Esophagus mucosa (tissue), 1 donor: ENCODE measurements at regions not wholly inside any gene's neighbourhood (a gene's known extent, or its start where the extent isn't known, plus 50 kb on each side); places are given as distances from the start of the nearest gene placed in this dataset.
A peak's percentile ranks its signal among the peaks of the same experiment; 100 is the strongest.
"Not testable (repeated sequence)": the region's sequence is repeated elsewhere in the genome, so short reads cannot be mapped to it uniquely, and the experiment has no call there.

ENCODE experiments used
- ATAC-seq: fragments of 200-7000 bp; cut with Tn5 transposase; one replicate; pipeline ENCODE4 v1.9.1; 2020
- donor health status: DM: yes; HTN: yes; CAD: no.

- no peak for ATAC-seq
Measured at GRCh38 chr12:68425998-68426397, 93.8 kb upstream of the MDM1 start.

DNA sequence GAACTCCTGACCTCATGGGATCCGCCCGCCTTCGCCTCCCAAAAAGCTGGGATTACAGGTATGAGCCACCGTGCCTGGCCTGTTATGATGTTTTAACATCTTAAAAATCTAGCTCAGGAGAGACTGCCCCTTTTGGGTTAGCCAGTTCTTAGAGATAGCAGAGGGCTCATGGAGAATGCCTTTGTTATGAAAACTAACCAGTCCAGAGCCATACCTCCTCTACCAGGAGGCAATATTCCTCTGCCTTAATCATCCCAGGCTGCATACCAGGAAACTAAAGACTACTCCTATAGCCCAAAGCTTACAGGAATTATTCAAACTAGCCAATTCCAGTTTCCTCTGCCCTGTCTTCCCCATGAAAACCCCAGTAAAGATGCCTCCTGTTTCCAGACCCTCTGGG is 96.0 kb upstream of the MDM1 start:
- no peak for ATAC-seq

- ATAC-seq: no peak
Measured at GRCh38 chr12:68428724-68429501, 96.8 kb upstream of the MDM1 start.

- ATAC-seq: no peak
Measured at GRCh38 chr12:68429696-68430095, 97.5 kb upstream of the MDM1 start.

GRCh38 chr12:68431786-68432185 is 99.6 kb upstream of the MDM1 start:
- ATAC-seq: no peak

DNA sequence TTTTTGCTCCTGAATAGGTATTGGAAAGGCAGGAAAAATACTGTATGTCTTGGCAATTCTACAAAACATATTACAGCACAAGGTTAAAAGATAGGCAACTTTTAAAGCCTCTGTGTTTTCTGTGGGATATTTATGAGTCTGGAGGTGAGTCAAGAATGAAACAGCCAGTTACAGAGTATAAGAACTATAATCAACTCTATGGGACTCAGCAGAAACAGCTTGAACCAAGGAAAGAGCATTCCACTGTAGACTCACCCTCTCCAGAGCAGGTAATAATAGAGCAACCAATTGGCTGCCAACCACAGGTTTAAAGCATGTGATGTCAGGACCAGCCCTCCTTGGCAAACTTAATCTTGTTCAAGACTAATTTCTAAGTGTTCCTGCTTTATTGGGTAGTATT is 100.5 kb upstream of the MDM1 start:
- ATAC-seq: no peak

GRCh38 chr12:68434391-68435298 is 102.5 kb upstream of the MDM1 start:
- no peak for ATAC-seq

- ATAC-seq: no peak
Measured at GRCh38 chr12:68435299-68435637, 103.1 kb upstream of the MDM1 start.

GRCh38 chr12:68435816-68436215 is 103.7 kb upstream of the MDM1 start:
- peak; percentile 60 for ATAC-seq

DNA sequence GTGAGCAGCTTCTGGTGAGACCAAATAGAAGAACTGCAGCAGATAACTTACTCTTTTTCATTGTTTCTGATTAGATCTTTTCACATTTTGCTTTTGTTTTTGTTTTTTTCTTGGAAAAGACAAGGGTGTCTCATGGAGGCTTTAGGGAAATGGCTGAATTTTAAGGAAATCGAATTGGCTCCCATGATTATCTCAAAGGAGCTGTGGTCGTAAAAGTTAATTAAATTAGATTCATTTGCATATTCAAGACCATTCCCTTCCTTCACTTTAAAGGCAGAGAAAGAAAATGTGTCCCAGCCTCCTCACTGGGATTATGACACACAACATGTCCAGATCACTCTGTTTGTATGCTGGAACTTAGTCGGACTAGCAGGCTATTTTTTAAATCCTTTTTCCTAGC is 106.4 kb upstream of the MDM1 start:
- ATAC-seq: no peak

DNA sequence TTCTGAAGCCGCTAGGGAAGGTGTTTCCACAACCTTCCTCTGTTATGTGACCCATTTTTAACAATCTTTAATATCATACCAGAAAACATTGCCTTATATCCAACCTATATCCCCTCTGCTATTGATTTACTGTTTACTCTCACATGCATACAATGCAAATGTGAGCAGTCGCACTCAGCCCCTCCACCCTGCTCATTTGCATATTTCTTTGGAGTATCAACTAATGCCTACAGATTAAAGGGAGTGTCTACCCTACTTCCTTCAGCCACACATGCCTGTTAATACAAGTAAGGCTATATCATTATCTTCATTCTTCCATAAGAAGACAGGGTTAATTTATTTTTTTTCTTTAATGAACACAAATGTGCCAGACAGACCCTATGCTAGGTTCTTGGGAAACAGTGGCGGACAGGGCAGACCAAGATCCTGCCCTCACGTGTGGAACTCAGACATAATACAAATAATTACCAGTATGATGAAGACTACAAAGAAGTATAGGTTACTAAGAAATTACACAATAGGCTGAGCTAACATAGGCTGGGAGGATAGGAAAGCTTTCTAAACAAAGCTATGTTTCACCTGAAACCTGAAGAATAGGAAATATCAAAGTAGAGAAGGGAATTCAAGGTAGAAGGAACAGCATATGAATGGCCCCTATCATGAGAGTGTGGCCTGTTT is 107.3 kb upstream of the MDM1 start:
- ATAC-seq: peak; percentile 58

GRCh38 chr12:68440068-68440581 is 108.0 kb upstream of the MDM1 start:
- ATAC-seq: peak; percentile 42

GRCh38 chr12:68441167-68441566 is 109.0 kb upstream of the MDM1 start:
- ATAC-seq: no peak

- ATAC-seq: not testable (repeated sequence)
Measured at GRCh38 chr12:68442353-68442972, 110.3 kb upstream of the MDM1 start.

DNA sequence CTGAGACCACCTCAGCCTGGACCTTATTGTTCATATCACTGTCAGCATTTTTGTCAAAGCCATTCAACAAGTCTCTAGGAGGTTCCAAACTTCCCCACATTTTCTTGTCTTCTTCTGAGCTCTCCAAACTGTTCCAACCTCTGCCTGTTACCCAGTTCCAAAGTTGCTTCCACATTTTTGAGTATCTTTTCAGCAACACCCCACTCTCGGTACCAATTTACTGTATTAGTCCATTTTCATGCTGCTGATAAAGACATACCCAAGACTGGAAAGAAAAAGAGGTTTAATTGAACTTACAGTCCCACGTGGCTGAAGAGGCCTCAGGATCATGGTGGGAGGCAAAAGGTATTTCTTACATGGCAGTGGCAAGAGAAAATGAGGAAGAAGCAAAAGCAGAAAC is 111.5 kb upstream of the MDM1 start:
- ATAC-seq: not testable (repeated sequence)

DNA sequence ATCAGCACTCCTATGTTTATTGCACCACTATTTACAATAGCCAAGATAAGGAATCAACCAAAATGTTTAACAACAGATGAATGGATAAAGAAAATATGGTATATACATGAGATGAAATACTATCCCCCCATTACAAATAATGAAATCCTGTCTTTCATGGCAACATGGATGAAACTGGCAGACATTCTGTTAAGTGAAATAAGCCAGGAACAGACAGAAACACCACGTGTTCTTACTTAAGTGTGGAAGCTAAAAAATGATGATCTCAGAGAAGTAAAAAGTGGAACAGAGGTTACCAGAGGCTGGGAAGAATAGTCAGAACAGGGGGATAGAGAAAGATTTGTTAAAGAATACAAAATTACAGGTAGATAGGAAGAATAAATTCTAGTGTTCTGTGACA is 113.7 kb upstream of the MDM1 start:
- ATAC-seq: no peak

DNA sequence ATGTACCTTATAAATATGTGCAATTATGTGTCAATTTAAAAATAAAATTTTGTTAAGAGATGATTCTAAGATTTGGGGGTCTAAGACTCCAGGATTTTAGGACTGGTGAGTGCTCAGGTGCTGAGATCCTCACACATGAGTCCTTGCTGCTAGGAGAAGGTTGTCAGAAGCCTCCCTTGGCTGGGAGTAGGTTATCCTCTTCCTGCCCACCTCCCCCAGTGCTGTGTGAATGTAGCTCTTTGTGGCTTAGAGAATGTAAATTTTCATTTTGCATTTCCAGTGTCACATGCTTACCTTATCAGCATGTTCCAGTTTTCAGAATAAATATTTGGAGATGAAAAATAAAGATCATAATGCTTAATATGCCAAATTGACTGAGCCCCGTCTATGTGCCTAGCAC is 114.2 kb upstream of the MDM1 start:
- ATAC-seq: no peak

- no peak for ATAC-seq
Measured at GRCh38 chr12:68446901-68447796, 115.0 kb upstream of the MDM1 start.

- no peak for ATAC-seq
Measured at GRCh38 chr12:68447797-68448260, 115.7 kb upstream of the MDM1 start.

GRCh38 chr12:68449196-68449595 is 117.0 kb upstream of the MDM1 start:
- no peak for ATAC-seq

DNA sequence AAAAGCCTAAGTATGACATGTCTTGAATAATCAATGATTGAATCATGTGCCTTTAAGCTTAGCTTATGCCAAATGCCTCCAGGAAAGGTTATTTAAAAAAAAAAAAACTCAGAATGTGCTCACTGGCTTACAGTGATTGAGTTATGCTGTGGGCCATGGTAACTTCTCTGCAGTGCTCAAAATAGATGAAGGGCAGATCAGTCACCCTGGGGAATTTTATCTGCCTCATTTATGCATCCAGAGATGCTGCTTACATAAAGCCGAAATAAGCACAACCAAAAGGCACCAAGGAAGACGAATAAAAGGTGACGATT is 118.7 kb upstream of the MDM1 start:
- no peak for ATAC-seq
